LoVo (cell line): ENCODE measurements at regions not wholly inside any gene's neighbourhood (a gene's known extent, or its start where the extent isn't known, plus 50 kb on each side); places are given as distances from the start of the nearest gene placed in this dataset.

Experiments used
- DNase-seq: peaks from one replicate; pipeline ENCODE4 v3.0.0-alpha.2; 2016; ENCODE audit warnings: low spot score

GRCh38 chr12:66852091-66852490 is 173.2 kb upstream of the GRIP1 start:
- DNase-seq, result no peak

GRCh38 chr12:66852765-66853164 is 173.9 kb upstream of the GRIP1 start:
- DNase-seq, result no peak

GRCh38 chr12:66859751-66860440 is 181.0 kb upstream of the GRIP1 start:
- DNase-seq, result no peak

- peak; percentile 67 for DNase-seq
Measured at GRCh38 chr12:66860752-66861750, 182.2 kb upstream of the GRIP1 start.

- DNase-seq, result no peak
Measured at GRCh38 chr12:66862356-66862985, 183.6 kb upstream of the GRIP1 start.

GRCh38 chr12:66863276-66863675 is 184.4 kb upstream of the GRIP1 start:
- no peak for DNase-seq

GRCh38 chr12:66877925-66878324 is 199.0 kb upstream of the GRIP1 start:
- no peak for DNase-seq

GRCh38 chr12:66879409-66879808 is 200.5 kb upstream of the GRIP1 start:
- no peak for DNase-seq

- DNase-seq, result no peak
Measured at GRCh38 chr12:66881386-66881785, 202.5 kb upstream of the GRIP1 start.

GRCh38 chr12:66884091-66884490 is 205.2 kb upstream of the GRIP1 start:
- DNase-seq, result no peak

- no peak for DNase-seq
Measured at GRCh38 chr12:66885115-66885875, 206.4 kb upstream of the GRIP1 start.

GRCh38 chr12:66896797-66897196 is 217.9 kb upstream of the GRIP1 start:
- no peak for DNase-seq

- DNase-seq, result no peak
Measured at GRCh38 chr12:66898700-66899469, 220.0 kb upstream of the GRIP1 start.

GRCh38 chr12:66899588-66899987 is 220.7 kb upstream of the GRIP1 start:
- no peak for DNase-seq

GRCh38 chr12:66900616-66901015 is 221.7 kb upstream of the GRIP1 start:
- no peak for DNase-seq

GRCh38 chr12:66901138-66901932 is 222.5 kb upstream of the GRIP1 start:
- DNase-seq, result no peak

GRCh38 chr12:66902020-66902419 is 223.1 kb upstream of the GRIP1 start:
- DNase-seq, result no peak

- no peak for DNase-seq
Measured at GRCh38 chr12:66903782-66904396, 225.0 kb upstream of the GRIP1 start.

GRCh38 chr12:66905201-66905600 is 226.3 kb upstream of the GRIP1 start:
- no peak for DNase-seq
